CD1c-positive myeloid dendritic cell (primary cell): ENCODE measurements at regions not wholly inside any gene's neighbourhood (a gene's known extent, or its start where the extent isn't known, plus 50 kb on each side); places are given as distances from the start of the nearest gene placed in this dataset.

ENCODE experiments used
- DNase-seq: peaks from one replicate; pipeline ENCODE4 v3.0.0-alpha.2; 2016; ENCODE audit errors: extremely low spot score

DNA sequence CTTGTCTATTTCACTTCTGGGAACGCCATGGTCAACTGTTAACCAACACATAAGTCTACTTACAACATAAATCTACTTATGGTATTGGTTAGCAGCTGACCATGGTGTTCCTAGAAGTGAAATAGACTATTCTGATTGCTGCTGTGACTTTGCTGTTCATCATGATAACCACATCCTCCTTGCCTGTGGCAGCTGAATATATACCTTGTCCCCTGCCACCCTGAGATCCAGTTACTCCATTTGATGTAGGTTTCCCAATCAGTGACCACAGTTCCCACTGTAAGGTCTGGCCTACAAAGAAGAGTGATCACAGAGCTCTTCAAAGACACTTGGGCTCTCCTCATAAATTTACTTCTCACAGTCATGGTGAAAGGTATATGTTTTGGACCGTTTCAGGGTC lies 66.8 kb upstream of the ALDH1A3 start:
- DNase-seq: no peak

DNA sequence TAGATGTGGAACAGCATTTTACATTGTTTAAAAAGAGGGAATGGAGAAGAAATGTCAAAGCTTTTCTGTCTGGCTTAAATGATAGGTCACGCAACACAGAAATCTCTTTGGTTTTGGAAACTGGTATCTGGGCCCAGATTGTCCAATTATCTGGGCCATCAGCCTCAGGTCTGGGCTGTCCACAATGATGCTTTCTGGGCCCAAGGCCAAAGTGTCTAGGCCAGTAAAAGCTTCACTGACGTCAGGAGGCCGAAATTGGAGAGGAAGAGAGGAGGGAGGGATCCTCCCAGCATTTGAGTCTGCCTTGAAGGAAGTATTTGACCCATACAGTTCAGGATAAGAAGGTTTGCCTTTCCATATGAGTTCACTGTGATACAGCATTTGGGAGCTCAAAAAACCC lies 60.7 kb upstream of the ALDH1A3 start:
- no peak for DNase-seq

DNA sequence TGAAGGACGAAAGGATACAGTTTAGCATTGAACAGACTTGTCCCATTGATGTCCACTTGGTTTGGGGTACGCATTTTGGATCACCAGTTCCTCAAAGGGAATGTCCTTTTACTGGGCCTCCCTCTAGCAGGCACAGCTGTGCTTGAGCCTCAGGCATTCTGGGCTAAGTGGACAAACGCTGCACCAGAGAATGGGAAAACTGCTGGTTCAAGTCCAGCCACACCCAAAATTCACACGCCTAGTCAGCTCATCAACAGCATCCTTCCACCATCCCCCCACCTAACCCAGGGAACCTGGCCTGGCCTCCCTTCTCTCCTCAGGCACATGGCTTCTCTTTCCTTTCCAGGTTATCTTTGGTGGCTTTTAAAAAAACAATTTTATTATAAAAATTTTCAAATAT lies 59.1 kb upstream of the ALDH1A3 start:
- no peak for DNase-seq

DNA sequence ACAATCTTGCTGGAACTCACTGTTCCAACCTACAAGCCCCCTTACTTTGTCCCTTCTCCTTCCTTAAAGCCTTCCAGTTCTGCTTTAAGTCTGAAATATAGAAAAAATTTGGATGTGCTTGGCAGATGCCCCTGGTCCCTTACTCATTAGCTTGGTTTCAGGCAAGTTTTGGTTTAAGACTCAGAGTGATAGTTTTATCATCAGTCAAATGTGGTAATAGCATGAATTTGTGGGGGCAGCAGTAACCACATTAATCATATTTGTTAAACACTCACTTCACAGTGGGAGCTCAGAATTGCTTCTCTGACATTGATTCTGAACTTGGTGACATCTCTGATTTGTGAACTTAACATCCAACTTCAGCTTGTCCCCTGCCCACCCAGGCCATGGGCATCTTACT lies 58.3 kb upstream of the ALDH1A3 start:
- no peak for DNase-seq

DNA sequence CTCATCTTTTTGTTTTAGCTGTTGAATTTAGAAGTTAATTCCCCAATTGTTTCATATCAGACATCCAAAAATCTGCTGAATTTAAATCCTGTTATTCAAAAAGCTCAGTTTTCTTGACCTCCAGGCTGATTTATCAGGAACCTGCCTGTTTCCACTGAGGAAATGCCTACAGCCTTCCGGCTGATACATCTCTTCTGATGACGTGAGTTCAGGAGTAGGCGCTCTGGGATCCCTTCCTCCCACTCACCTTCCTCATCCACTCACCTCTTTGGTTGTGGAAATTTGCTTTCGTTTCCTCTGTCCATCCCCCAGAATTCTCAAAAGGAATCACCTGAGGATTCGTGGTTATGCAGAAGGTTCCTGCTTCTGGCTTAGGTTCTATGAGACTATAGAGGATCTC lies 55.4 kb upstream of the ALDH1A3 start:
- no peak for DNase-seq

DNA sequence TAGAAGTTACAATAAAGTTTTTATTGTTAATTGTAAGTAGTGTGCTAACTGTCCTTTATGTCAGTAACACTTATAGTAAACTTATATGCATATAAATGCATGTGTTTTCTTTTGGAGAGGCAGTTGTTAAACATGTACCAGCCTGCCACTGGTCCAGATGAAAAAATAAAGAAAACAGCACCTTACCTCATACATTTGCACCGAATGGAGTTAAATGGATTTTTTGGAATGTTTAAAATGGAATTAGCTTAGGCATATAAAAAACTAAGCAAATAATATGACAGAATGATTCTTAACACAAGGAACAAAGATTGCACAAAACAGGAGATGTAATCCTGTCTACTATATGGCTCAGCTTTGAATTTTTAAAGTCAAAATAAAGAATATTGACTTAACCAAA lies 50.2 kb upstream of the ALDH1A3 start:
- no peak for DNase-seq
